H9 (cell line): ENCODE measurements at regions not wholly inside any gene's neighbourhood (a gene's known extent, or its start where the extent isn't known, plus 50 kb on each side); places are given as distances from the start of the nearest gene placed in this dataset.
A peak's percentile ranks its signal among the peaks of the same experiment; 100 is the strongest.

Source experiments
- DNase-seq: peaks from one replicate; pipeline ENCODE4 v3.0.0-alpha.2; 2017
- H2AFZ ChIP-seq: one replicate; pipeline ENCODE4 v1.6.1; 2013; ENCODE audit warnings: mild to moderate bottlenecking, low read length, control low read depth, moderate library complexity
- H2AK5ac ChIP-seq: 2 replicates; pipeline ENCODE4 v1.6.1; 2013; ENCODE audit warnings: low read length, control low read depth, mixed read lengths; ENCODE audit not compliant: insufficient read length
- H2BK120ac ChIP-seq: one replicate; pipeline ENCODE4 v1.6.1; 2013; ENCODE audit warnings: low read depth, mild to moderate bottlenecking, low read length, control low read depth, inconsistent platforms; ENCODE audit not compliant: poor library complexity, severe bottlenecking
- H2BK12ac ChIP-seq: 2 replicates; pipeline ENCODE4 v1.6.1; 2013; ENCODE audit warnings: low read length, control low read depth, mixed read lengths, low read depth; ENCODE audit not compliant: insufficient read length
- H2BK15ac ChIP-seq: 2 replicates; pipeline ENCODE4 v1.6.1; 2013; ENCODE audit warnings: low read depth, low read length, control low read depth
- H2BK20ac ChIP-seq: one replicate; pipeline ENCODE4 v1.6.1; 2013; ENCODE audit warnings: low read depth, mild to moderate bottlenecking, low read length, control low read depth, inconsistent platforms; ENCODE audit not compliant: poor library complexity, severe bottlenecking
- H2BK5ac ChIP-seq: 2 replicates; pipeline ENCODE4 v1.6.1; 2013; ENCODE audit warnings: low read length, control low read depth, mixed read lengths; ENCODE audit not compliant: insufficient read length
- H3K14ac ChIP-seq: 2 replicates; pipeline ENCODE4 v1.6.1; 2013; ENCODE audit warnings: low read length, control low read depth; ENCODE audit not compliant: insufficient read depth
- H3K18ac ChIP-seq: 2 replicates; pipeline ENCODE4 v1.6.1; 2013; ENCODE audit warnings: low read depth, mild to moderate bottlenecking, mixed read lengths, low read length, control low read depth; ENCODE audit not compliant: insufficient read length
- H3K23ac ChIP-seq: 2 replicates; pipeline ENCODE4 v1.6.1; 2013; ENCODE audit warnings: low read length, control low read depth, mixed read lengths, low read depth; ENCODE audit not compliant: insufficient read length
- H3K23me2 ChIP-seq: 2 replicates; pipeline ENCODE4 v1.6.1; 2013; ENCODE audit warnings: low read depth, mild to moderate bottlenecking, mixed read lengths, low read length, control low read depth; ENCODE audit not compliant: insufficient read length, poor library complexity, severe bottlenecking
- H3K27ac ChIP-seq: 2 replicates; pipeline ENCODE4 v1.5.1; 2013; ENCODE audit warnings: low read length, control low read depth, mixed read lengths, low read depth; ENCODE audit not compliant: insufficient read length
- H3K27me3 ChIP-seq: 2 replicates; pipeline ENCODE4 v1.6.1; 2013; ENCODE audit warnings: low read length, control low read depth, inconsistent platforms; ENCODE audit not compliant: insufficient read depth
- H3K4ac ChIP-seq: 2 replicates; pipeline ENCODE4 v1.6.1; 2013; ENCODE audit warnings: low read depth, mild to moderate bottlenecking, control low read depth, inconsistent platforms, low read length, moderate library complexity
- H3K4me1 ChIP-seq: 2 replicates; pipeline ENCODE4 v1.6.1; 2013; ENCODE audit warnings: low read length, control low read depth, inconsistent platforms; ENCODE audit not compliant: insufficient read depth
- H3K4me2 ChIP-seq: 2 replicates; pipeline ENCODE4 v1.6.1; 2013; ENCODE audit warnings: low read length, control low read depth, mixed read lengths; ENCODE audit not compliant: insufficient read length, insufficient read depth
- H3K56ac ChIP-seq: 2 replicates; pipeline ENCODE4 v1.6.1; 2013; ENCODE audit warnings: low read depth, mild to moderate bottlenecking, mixed read lengths, low read length, control low read depth; ENCODE audit not compliant: insufficient read length
- H3K79me1 ChIP-seq: 2 replicates; pipeline ENCODE4 v1.6.1; 2013; ENCODE audit warnings: low read depth, mild to moderate bottlenecking, moderate library complexity, low read length, control low read depth, inconsistent platforms; ENCODE audit not compliant: insufficient read depth, poor library complexity, severe bottlenecking
- H3K79me2 ChIP-seq: 2 replicates; pipeline ENCODE4 v1.6.1; 2013; ENCODE audit warnings: low read length, control low read depth, inconsistent platforms; ENCODE audit not compliant: insufficient read depth
- H3K9ac ChIP-seq: 2 replicates; pipeline ENCODE4 v1.6.1; 2013; ENCODE audit warnings: low read length, control low read depth, mixed read lengths; ENCODE audit not compliant: insufficient read length; ENCODE audit errors: extremely low read depth
- H3K9me3 ChIP-seq: one replicate; pipeline ENCODE4 v1.6.1; 2013; ENCODE audit warnings: low read depth, low read length, inconsistent platforms; ENCODE audit not compliant: control insufficient read depth
- H3T11ph ChIP-seq: one replicate; pipeline ENCODE4 v1.6.1; 2013; ENCODE audit warnings: mild to moderate bottlenecking, low read length, control low read depth, inconsistent platforms
- H4K20me1 ChIP-seq: one replicate; pipeline ENCODE4 v1.6.1; 2013; ENCODE audit not compliant: control insufficient read depth, insufficient read length, insufficient read depth
- H4K5ac ChIP-seq: 2 replicates; pipeline ENCODE4 v1.6.1; 2013; ENCODE audit warnings: low read depth, mild to moderate bottlenecking, mixed read lengths, low read length, control low read depth; ENCODE audit not compliant: insufficient read length
- H4K8ac ChIP-seq: replicated peaks from 2 replicates; pipeline ENCODE4 v1.6.1; 2013; ENCODE audit warnings: low read length, control low read depth, mixed read lengths, low read depth; ENCODE audit not compliant: insufficient read length
- H4K91ac ChIP-seq: 2 replicates; pipeline ENCODE4 v1.6.1; 2013; ENCODE audit warnings: low read depth, mild to moderate bottlenecking, moderate library complexity, mixed read lengths, low read length, control low read depth; ENCODE audit not compliant: insufficient read length
- H3K27ac Mint-ChIP-seq, 3 experiments: 2 replicates in 2 of 3; 3 replicates in 1 of 3; pipeline ENCODE4 v1.8.0; 2020 to 2021; ENCODE audit warnings: mixed read lengths in 3 of 3, mild to moderate bottlenecking in 1 of 3, moderate library complexity in 1 of 3
- H3K27me3 Mint-ChIP-seq: 2 replicates; pipeline ENCODE4 v1.8.0; 2021; ENCODE audit warnings: low read depth, mild to moderate bottlenecking, moderate library complexity, mixed read lengths
- H3K36me3 Mint-ChIP-seq, 3 experiments: 2 replicates in 2 of 3; 3 replicates in 1 of 3; pipeline ENCODE4 v1.8.0; 2020 to 2021; ENCODE audit warnings: low read depth in 3 of 3, mixed read lengths in 3 of 3; ENCODE audit not compliant: insufficient read depth in 1 of 3
- H3K4me1 Mint-ChIP-seq, 2 experiments: 2 replicates each; pipeline ENCODE4 v1.8.0; 2020; ENCODE audit warnings: mixed read lengths in 2 of 2
- H3K4me3 Mint-ChIP-seq, 2 experiments: 2 replicates in 1 of 2; 3 replicates in 1 of 2; pipeline ENCODE4 v1.8.0; 2020 to 2021; ENCODE audit warnings: mild to moderate bottlenecking in 2 of 2, mixed read lengths in 2 of 2, moderate library complexity in 1 of 2
- H3K9me3 Mint-ChIP-seq, 2 experiments: 2 replicates in 1 of 2; 3 replicates in 1 of 2; pipeline ENCODE4 v1.8.0; 2020; ENCODE audit warnings: mild to moderate bottlenecking in 2 of 2, mixed read lengths in 2 of 2, moderate library complexity in 1 of 2
- CTCF ChIP-seq: fragments of 200-600 bp; sonication (generic); conservative IDR thresholded peaks from 3 replicates; pipeline ENCODE4 v1.8.0; 2021; ENCODE audit warnings: antibody characterized with exemption, mild to moderate bottlenecking
- WGBS: extraction: QIAGEN DNeasy Blood & Tissue Kit; methylation state at CpG from one replicate; pipeline ENCODE4 v1.1.7; 2013; ENCODE audit warnings: missing lambda C conversion rate, low lambda C conversion rate, mixed read lengths; ENCODE audit not compliant: insufficient read length; ENCODE audit errors: extremely low coverage; 5-methylcytosine and 5-hydroxymethylcytosine counted together

GRCh38 chr2:66364495-66365333, 70.2 kb upstream of the MEIS1 start:
- no peak overlapping the region for H2BK20ac ChIP-seq
- no peaks in the 10 kb centered on the region for H3K79me2 ChIP-seq
- H3K4me1 ChIP-seq, result peaks cover 3% of the 10 kb centered on the region; the same call in 1 of the 2 replicates
- no peak overlapping the region for H2AK5ac ChIP-seq
- no peaks in the 10 kb centered on the region for H3K27me3 ChIP-seq
- no peak overlapping the region for H2BK12ac ChIP-seq
- 0 out of 7 replicates have a peak overlapping the region, but pooled peaks of 1 of the 3 experiments have one; percentile 35 for H3K27ac Mint-ChIP-seq
- WGBS, result no CpG with 5 or more reads among the region's 7 CpGs
- H3K79me1 ChIP-seq, result no peaks in the 10 kb centered on the region
- no peaks in the 10 kb centered on the region for H3K9me3 ChIP-seq
- H4K91ac ChIP-seq, result no peak overlapping the region
- H3K9ac ChIP-seq, result no peak overlapping the region
- H4K8ac ChIP-seq, result no peak overlapping the region
- H2BK15ac ChIP-seq, result no peak overlapping the region
- H2AFZ ChIP-seq, result no peak overlapping the region
- TF ChIP-seq CTCF, result no peak
- no peak overlapping the region for H3K56ac ChIP-seq
- no peak overlapping the region for H3K4ac ChIP-seq
- H2BK5ac ChIP-seq, result no peak overlapping the region
- no peak overlapping the region for H4K5ac ChIP-seq
- H3K4me1 Mint-ChIP-seq, result peaks cover 25 to 27% of the 10 kb centered on the region in 2 experiments
- H3K4me3 Mint-ChIP-seq, result no peak overlapping the region
- H3K27ac ChIP-seq, result no peak overlapping the region
- H3K23me2 ChIP-seq, result no peaks in the 10 kb centered on the region
- H3K9me3 Mint-ChIP-seq, result no peaks in the 10 kb centered on the region
- H3K18ac ChIP-seq, result no peak overlapping the region
- no peak overlapping the region for H3K4me2 ChIP-seq
- H4K20me1 ChIP-seq, result no peaks in the 10 kb centered on the region
- no peak overlapping the region for H3K14ac ChIP-seq
- no peaks in the 10 kb centered on the region for H3K36me3 Mint-ChIP-seq
- no peak overlapping the region for H3K23ac ChIP-seq
- no peak for DNase-seq
- no peak overlapping the region for H3T11ph ChIP-seq
- H2BK120ac ChIP-seq, result no peak overlapping the region
- no peaks in the 10 kb centered on the region for H3K27me3 Mint-ChIP-seq
